ENCODE measurements at regions not wholly inside any gene's neighbourhood (a gene's known extent, or its start where the extent isn't known, plus 50 kb on each side); places are given as distances from the start of the nearest gene placed in this dataset.

DNA sequence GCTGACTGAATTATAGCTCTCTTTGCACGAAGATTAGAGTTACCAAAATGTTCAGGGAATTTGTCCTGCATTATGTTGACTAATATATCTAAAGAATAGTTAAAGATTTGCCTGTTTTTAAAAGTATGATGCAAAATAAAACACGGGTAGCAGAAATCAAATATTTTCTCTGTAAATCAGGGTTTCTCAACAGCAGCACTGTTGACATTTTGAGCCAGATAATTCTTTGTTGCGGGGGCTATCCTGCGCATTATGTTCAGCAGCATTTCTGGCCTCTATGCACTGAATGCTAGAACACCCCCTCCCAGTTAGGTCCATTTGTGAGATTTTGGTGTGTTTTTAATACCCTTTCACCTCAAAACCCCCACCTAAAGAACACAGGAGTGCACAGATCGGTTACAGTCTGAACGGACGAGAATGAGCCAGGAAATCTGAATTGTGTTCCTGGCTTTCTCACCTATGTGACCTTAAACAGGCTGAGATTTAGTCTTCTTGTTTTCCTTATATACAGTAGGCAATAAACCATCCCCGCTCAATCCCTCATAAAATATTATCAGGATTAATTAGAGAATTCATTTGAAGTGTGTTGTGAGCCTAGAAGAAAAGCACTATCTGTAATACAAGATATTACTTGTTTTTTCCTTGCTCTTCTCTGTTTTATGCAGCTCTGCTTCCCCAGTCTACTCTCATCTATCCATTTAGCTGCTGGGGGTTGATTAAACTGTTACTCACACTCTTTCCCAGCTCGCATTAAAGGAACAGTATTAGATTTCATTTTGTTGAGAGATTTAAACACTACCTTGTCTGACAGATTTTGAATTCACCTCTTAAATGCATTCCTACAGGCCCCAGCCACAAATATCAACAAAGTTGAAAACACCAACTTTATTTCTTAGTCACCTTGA, 247.5 kb upstream of the GOLIM4 start:
- dilution Hi-C loops (cut with MboI; ENCODE audit: extremely low pct_ligation_motif_present, low sequenced_read_pairs): no loop called here
- H3K9me1 ChIP-seq (ENCODE audit: control insufficient read depth, extremely low read depth, insufficient read depth, low read length): no peaks in the 10 kb centered on the region
- H3K79me2 ChIP-seq (ENCODE audit: control insufficient read depth, insufficient read depth, low read length): no peaks in the 10 kb centered on the region
- FAIRE-seq (no peak), DNase-seq (ENCODE audit: low read depth, low spot score) (no peak)
- H3K4me3 ChIP-seq (ENCODE audit: control insufficient read depth in 2 of 3, extremely low read depth in 1 of 3, insufficient read depth in 2 of 3, low read depth in 1 of 3, low read length in 3 of 3): no peak overlapping the region
- H3K36me3 ChIP-seq (ENCODE audit: control insufficient read depth in 2 of 2, extremely low read depth in 1 of 2, insufficient read depth in 2 of 2, low read length in 2 of 2): no peaks in the 10 kb centered on the region
- H3K4me2 ChIP-seq (ENCODE audit: control insufficient read depth, extremely low read depth, insufficient read depth, low read depth, low read length): no peak overlapping the region
- H2AFZ ChIP-seq (ENCODE audit: control insufficient read depth, low read length): no peak overlapping the region
- H3K9me3 ChIP-seq (ENCODE audit: control insufficient read depth, low read depth, low read length): no peaks in the 10 kb centered on the region
- no peak overlapping the region for H3K27ac ChIP-seq (ENCODE audit: control insufficient read depth, insufficient read depth, low read length)
- no peak overlapping the region for H3K9ac ChIP-seq (ENCODE audit: control insufficient read depth, extremely low read depth, insufficient read depth, low read length)
- H4K20me1 ChIP-seq (ENCODE audit: control insufficient read depth, extremely low read depth, insufficient read depth, low read length): no peaks in the 10 kb centered on the region
- no peaks in the 10 kb centered on the region for H3K27me3 ChIP-seq (ENCODE audit: control insufficient read depth, extremely low read depth, insufficient read depth, low read length)
- H3K4me1 ChIP-seq (ENCODE audit: control insufficient read depth, extremely low read depth, insufficient read depth, low read length): no peaks in the 10 kb centered on the region
- TF ChIP-seq, protein P1, sequence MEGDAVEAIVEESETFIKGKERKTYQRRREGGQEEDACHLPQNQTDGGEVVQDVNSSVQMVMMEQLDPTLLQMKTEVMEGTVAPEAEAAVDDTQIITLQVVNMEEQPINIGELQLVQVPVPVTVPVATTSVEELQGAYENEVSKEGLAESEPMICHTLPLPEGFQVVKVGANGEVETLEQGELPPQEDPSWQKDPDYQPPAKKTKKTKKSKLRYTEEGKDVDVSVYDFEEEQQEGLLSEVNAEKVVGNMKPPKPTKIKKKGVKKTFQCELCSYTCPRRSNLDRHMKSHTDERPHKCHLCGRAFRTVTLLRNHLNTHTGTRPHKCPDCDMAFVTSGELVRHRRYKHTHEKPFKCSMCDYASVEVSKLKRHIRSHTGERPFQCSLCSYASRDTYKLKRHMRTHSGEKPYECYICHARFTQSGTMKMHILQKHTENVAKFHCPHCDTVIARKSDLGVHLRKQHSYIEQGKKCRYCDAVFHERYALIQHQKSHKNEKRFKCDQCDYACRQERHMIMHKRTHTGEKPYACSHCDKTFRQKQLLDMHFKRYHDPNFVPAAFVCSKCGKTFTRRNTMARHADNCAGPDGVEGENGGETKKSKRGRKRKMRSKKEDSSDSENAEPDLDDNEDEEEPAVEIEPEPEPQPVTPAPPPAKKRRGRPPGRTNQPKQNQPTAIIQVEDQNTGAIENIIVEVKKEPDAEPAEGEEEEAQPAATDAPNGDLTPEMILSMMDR (optimal IDR thresholded peaks at IDR 0.05 in 1 of 3, IDR thresholded peaks at IDR 0.05 in 1 of 3, conservative IDR thresholded peaks at IDR 0.05 in 1 of 3; ENCODE audit: extremely low read depth in 1 of 3, insufficient read depth in 2 of 3, low read length in 3 of 3): no peak
- TF ChIP-seq EZH2 (IDR thresholded peaks at IDR 0.05; ENCODE audit: low read length): no peak

DNA sequence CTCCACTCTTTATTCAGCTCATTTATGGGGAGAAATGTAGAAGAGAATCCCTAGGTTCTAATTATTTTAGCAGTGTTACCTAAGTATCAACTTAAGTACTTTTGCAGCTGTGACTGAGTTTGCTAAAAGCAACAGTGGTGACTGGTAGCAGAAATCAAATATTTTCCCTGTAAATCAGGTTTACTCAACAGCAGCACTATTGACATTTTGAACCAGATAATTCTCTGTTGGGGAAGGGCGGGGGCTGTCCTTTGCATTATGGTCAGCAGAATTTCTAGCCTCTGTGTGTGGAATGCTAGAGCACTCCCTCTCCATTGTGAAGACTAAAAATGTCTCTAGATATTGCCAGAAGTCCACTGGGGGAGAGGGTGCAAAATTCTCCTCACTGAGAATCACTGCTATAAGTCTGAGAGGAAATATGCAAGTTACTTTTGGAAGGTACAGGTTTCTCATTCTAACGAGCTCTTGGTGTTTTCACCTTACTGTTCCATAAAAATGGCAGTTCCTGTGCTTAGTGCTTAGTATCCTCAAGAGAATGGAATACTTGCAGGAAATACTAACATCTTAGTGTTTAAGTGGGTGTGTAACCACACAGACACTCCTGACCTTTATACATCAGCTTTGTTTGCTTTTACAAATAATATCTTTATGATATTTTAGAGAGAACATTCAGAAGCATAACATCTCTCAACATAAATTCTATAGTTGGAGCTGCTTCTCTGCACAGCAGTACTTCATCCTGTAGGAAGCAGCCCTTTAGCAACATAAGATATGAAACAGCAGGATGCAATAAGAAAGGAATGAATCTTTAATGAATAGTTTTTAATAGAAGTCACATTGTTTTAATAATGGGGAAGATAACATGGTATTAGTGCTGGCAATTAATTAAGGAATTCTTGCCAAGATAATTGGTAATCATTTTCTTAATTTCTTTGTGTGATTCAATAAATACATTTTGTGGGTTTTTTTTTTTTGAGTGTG, 246.5 kb upstream of the GOLIM4 start:
- no peaks in the 10 kb centered on the region for H3K79me2 ChIP-seq (ENCODE audit: control insufficient read depth, insufficient read depth, low read length)
- no peak overlapping the region for H3K4me3 ChIP-seq (ENCODE audit: control insufficient read depth in 2 of 3, extremely low read depth in 1 of 3, insufficient read depth in 2 of 3, low read depth in 1 of 3, low read length in 3 of 3)
- H3K9me1 ChIP-seq (ENCODE audit: control insufficient read depth, extremely low read depth, insufficient read depth, low read length): no peaks in the 10 kb centered on the region
- H3K27me3 ChIP-seq (ENCODE audit: control insufficient read depth, extremely low read depth, insufficient read depth, low read length): no peaks in the 10 kb centered on the region
- H2AFZ ChIP-seq (ENCODE audit: control insufficient read depth, low read length): no peak overlapping the region
- no peaks in the 10 kb centered on the region for H3K4me1 ChIP-seq (ENCODE audit: control insufficient read depth, extremely low read depth, insufficient read depth, low read length)
- H4K20me1 ChIP-seq (ENCODE audit: control insufficient read depth, extremely low read depth, insufficient read depth, low read length): no peaks in the 10 kb centered on the region
- H3K4me2 ChIP-seq (ENCODE audit: control insufficient read depth, extremely low read depth, insufficient read depth, low read depth, low read length): no peak overlapping the region
- no peaks in the 10 kb centered on the region for H3K36me3 ChIP-seq (ENCODE audit: control insufficient read depth in 2 of 2, extremely low read depth in 1 of 2, insufficient read depth in 2 of 2, low read length in 2 of 2)
- DNase-seq (ENCODE audit: low read depth, low spot score) (no peak), FAIRE-seq (no peak)
- no peak overlapping the region for H3K9ac ChIP-seq (ENCODE audit: control insufficient read depth, extremely low read depth, insufficient read depth, low read length)
- H3K27ac ChIP-seq (ENCODE audit: control insufficient read depth, insufficient read depth, low read length): no peak overlapping the region
- H3K9me3 ChIP-seq (ENCODE audit: control insufficient read depth, low read depth, low read length): no peaks in the 10 kb centered on the region
- dilution Hi-C loops (cut with MboI; ENCODE audit: extremely low pct_ligation_motif_present, low sequenced_read_pairs): no loop called here
- TF ChIP-seq EZH2 (IDR thresholded peaks at IDR 0.05; ENCODE audit: low read length): no peak
- TF ChIP-seq, protein P1 (optimal IDR thresholded peaks at IDR 0.05 in 1 of 3, IDR thresholded peaks at IDR 0.05 in 1 of 3, conservative IDR thresholded peaks at IDR 0.05 in 1 of 3; ENCODE audit: extremely low read depth in 1 of 3, insufficient read depth in 2 of 3, low read length in 3 of 3): no peak

Measured in keratinocyte (primary cell).